Loucy (cell line): ENCODE measurements at regions not wholly inside any gene's neighbourhood (a gene's known extent, or its start where the extent isn't known, plus 50 kb on each side); places are given as distances from the start of the nearest gene placed in this dataset.

Experiments used
- H2AFZ ChIP-seq: fragments of 200-600 bp; sonication (generic); 2 replicates; pipeline ENCODE4 v1.6.0; 2016; ENCODE audit warnings: antibody characterized with exemption, mild to moderate bottlenecking, low read length, moderate library complexity
- H3F3A ChIP-seq: fragments of 200-600 bp; 2 replicates; pipeline ENCODE4 v1.6.0; 2016; ENCODE audit warnings: antibody characterized with exemption, low read depth, mild to moderate bottlenecking
- H3K27me3 ChIP-seq: fragments of 200-600 bp; sonication (generic); 2 replicates; pipeline ENCODE4 v1.6.1; 2014; ENCODE audit warnings: low read length, mild to moderate bottlenecking; ENCODE audit not compliant: insufficient read depth, poor library complexity, severe bottlenecking
- H3K36me3 ChIP-seq: fragments of 200-600 bp; sonication (generic); 2 replicates; pipeline ENCODE4 v1.6.1; 2016; ENCODE audit warnings: low read length; ENCODE audit not compliant: insufficient read depth
- H3K4me1 ChIP-seq: fragments of 200-600 bp; sonication (generic); 2 replicates; pipeline ENCODE4 v1.5.1; 2014; ENCODE audit warnings: low read length, mild to moderate bottlenecking; ENCODE audit not compliant: insufficient read depth, poor library complexity, severe bottlenecking
- H3K4me2 ChIP-seq: fragments of 200-600 bp; sonication (generic); 2 replicates; pipeline ENCODE4 v1.6.0; 2014; ENCODE audit warnings: antibody characterized with exemption, low read length, low read depth, mild to moderate bottlenecking; ENCODE audit not compliant: poor library complexity, severe bottlenecking
- H3K4me3 ChIP-seq: fragments of 200-600 bp; sonication (generic); 2 replicates; pipeline ENCODE4 v1.5.1; 2014; ENCODE audit warnings: low read length, mild to moderate bottlenecking, mixed read lengths; ENCODE audit not compliant: poor library complexity, severe bottlenecking
- H3K79me2 ChIP-seq: fragments of 200-600 bp; sonication (generic); 2 replicates; pipeline ENCODE4 v1.6.1; 2014; ENCODE audit warnings: low read length; ENCODE audit not compliant: insufficient read depth
- H3K9ac ChIP-seq: fragments of 200-600 bp; sonication (generic); 2 replicates; pipeline ENCODE4 v1.6.0; 2014; ENCODE audit warnings: mild to moderate bottlenecking, low read depth, low read length, moderate library complexity; ENCODE audit not compliant: poor library complexity, severe bottlenecking
- H3K9me2 ChIP-seq: fragments of 200-600 bp; sonication (generic); replicated peaks from 2 replicates; pipeline ENCODE4 v1.6.1; 2016; ENCODE audit warnings: low read depth, low read length, mixed read lengths
- H3K9me3 ChIP-seq: fragments of 200-600 bp; sonication (generic); 2 replicates; pipeline ENCODE4 v1.6.1; 2014; ENCODE audit warnings: mild to moderate bottlenecking, antibody characterized with exemption, low read length, low read depth; ENCODE audit not compliant: insufficient read depth
- H4K20me1 ChIP-seq: fragments of 200-600 bp; sonication (generic); 2 replicates; pipeline ENCODE4 v1.6.0; 2014; ENCODE audit warnings: antibody characterized with exemption, low read length, mild to moderate bottlenecking; ENCODE audit not compliant: insufficient read depth, poor library complexity, severe bottlenecking
- EZH2phosphoT487 ChIP-seq: fragments of 200-600 bp; IDR thresholded peaks from 2 replicates; pipeline ENCODE4 v1.6.1; 2018; ENCODE audit warnings: antibody characterized with exemption, mild to moderate bottlenecking, moderate library complexity, borderline replicate concordance
- TF ChIP-seq, protein P1 (sequence below): fragments of 200-600 bp; sonication (generic); conservative IDR thresholded peaks from 2 replicates; pipeline ENCODE4 v1.5.1; 2014; ENCODE audit warnings: mild to moderate bottlenecking, antibody characterized with exemption, low read length

- Histone ChIP-seq H3K4me3 (no peak overlapping the region), H3K9me3 (no peaks in the 10 kb centered on the region; the same call in 1 of the 2 replicates), H3K36me3 (no peaks in the 10 kb centered on the region), H4K20me1 (no peaks in the 10 kb centered on the region), H3K9me2 (no peaks in the 10 kb centered on the region), H2AFZ (no peak overlapping the region), H3K4me2 (no peak overlapping the region), H3F3A (no peaks in the 10 kb centered on the region), H3K9ac (no peak overlapping the region), H3K79me2 (no peaks in the 10 kb centered on the region), H3K27me3 (no peaks in the 10 kb centered on the region), H3K4me1 (peaks cover 25% of the 10 kb centered on the region)
- no peak for TF ChIP-seq EZH2phosphoT487
- TF ChIP-seq, protein P1, sequence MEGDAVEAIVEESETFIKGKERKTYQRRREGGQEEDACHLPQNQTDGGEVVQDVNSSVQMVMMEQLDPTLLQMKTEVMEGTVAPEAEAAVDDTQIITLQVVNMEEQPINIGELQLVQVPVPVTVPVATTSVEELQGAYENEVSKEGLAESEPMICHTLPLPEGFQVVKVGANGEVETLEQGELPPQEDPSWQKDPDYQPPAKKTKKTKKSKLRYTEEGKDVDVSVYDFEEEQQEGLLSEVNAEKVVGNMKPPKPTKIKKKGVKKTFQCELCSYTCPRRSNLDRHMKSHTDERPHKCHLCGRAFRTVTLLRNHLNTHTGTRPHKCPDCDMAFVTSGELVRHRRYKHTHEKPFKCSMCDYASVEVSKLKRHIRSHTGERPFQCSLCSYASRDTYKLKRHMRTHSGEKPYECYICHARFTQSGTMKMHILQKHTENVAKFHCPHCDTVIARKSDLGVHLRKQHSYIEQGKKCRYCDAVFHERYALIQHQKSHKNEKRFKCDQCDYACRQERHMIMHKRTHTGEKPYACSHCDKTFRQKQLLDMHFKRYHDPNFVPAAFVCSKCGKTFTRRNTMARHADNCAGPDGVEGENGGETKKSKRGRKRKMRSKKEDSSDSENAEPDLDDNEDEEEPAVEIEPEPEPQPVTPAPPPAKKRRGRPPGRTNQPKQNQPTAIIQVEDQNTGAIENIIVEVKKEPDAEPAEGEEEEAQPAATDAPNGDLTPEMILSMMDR, result no peak
These were observed 50.8 kb upstream of the ITGA6 start for GRCh38 chr2:172376505-172377125.

DNA sequence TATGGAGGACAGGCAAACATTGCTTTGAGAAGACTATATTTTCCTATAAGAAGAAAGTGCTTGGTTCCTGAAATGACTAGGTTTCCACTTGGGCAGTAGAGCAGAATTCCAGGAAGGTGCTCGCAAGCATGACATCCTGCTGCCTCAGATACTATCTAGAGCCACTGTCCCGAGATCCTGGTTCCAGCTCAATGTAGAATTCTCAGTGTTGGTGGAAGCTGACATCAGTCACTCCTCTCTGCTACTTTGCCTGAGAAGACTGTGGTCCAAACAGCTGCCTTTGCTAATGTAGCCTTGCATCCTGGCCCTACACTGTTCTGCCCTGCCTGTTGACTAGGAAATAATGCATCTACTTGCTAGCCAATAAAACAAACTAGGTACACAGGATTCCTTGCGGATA, 50.0 kb upstream of the ITGA6 start:
- H3K4me2 ChIP-seq, result no peak overlapping the region
- peaks cover 19% of the 10 kb centered on the region for H3K4me1 ChIP-seq
- H3K9ac ChIP-seq, result no peak overlapping the region
- no peak overlapping the region for H2AFZ ChIP-seq
- H3K36me3 ChIP-seq, result no peaks in the 10 kb centered on the region
- H3K27me3 ChIP-seq, result no peaks in the 10 kb centered on the region
- no peaks in the 10 kb centered on the region; the same call in 1 of the 2 replicates for H3K9me3 ChIP-seq
- H4K20me1 ChIP-seq, result no peaks in the 10 kb centered on the region
- H3F3A ChIP-seq, result no peaks in the 10 kb centered on the region
- H3K9me2 ChIP-seq, result no peaks in the 10 kb centered on the region
- H3K4me3 ChIP-seq, result no peak overlapping the region
- TF ChIP-seq, protein P1, result no peak
- no peak for TF ChIP-seq EZH2phosphoT487
- H3K79me2 ChIP-seq, result no peaks in the 10 kb centered on the region
